Neuronal stem cell (in vitro differentiated cells): ENCODE measurements at regions not wholly inside any gene's neighbourhood (a gene's known extent, or its start where the extent isn't known, plus 50 kb on each side); places are given as distances from the start of the nearest gene placed in this dataset.
"Not testable (repeated sequence)": the region's sequence is repeated elsewhere in the genome, so short reads cannot be mapped to it uniquely, and the experiment has no call there.

ENCODE experiments used
- DNase-seq: peaks from one replicate; pipeline ENCODE4 v3.0.0-alpha.2; 2013; ENCODE audit warnings: low spot score
- H2AFZ ChIP-seq: one replicate; pipeline ENCODE4 v1.6.1; 2013; ENCODE audit warnings: mild to moderate bottlenecking, low read length, inconsistent platforms
- H2AK5ac ChIP-seq: 2 replicates; pipeline ENCODE4 v1.6.1; 2013; ENCODE audit warnings: low read depth, mild to moderate bottlenecking, inconsistent platforms, low read length, moderate library complexity, mixed read lengths
- H2BK120ac ChIP-seq: 2 replicates; pipeline ENCODE4 v1.6.1; 2013; ENCODE audit warnings: low read depth, mild to moderate bottlenecking, inconsistent platforms, low read length, moderate library complexity, mixed read lengths
- H2BK12ac ChIP-seq: one replicate; pipeline ENCODE4 v1.6.1; 2013; ENCODE audit warnings: low read length, inconsistent platforms
- H2BK15ac ChIP-seq: 2 replicates; pipeline ENCODE4 v1.6.1; 2013; ENCODE audit warnings: mild to moderate bottlenecking, low read length, inconsistent platforms, mixed read lengths
- H2BK5ac ChIP-seq: one replicate; pipeline ENCODE4 v1.6.1; 2013; ENCODE audit warnings: inconsistent platforms, mild to moderate bottlenecking, low read length, moderate library complexity
- H3K14ac ChIP-seq: one replicate; pipeline ENCODE4 v1.6.1; 2013; ENCODE audit warnings: low read length, inconsistent platforms
- H3K18ac ChIP-seq: 2 replicates; pipeline ENCODE4 v1.6.1; 2013; ENCODE audit warnings: low read length, inconsistent platforms
- H3K23ac ChIP-seq: 2 replicates; pipeline ENCODE4 v1.6.1; 2013; ENCODE audit warnings: low read depth, mild to moderate bottlenecking, mixed read lengths, low read length, inconsistent platforms; ENCODE audit not compliant: poor library complexity
- H3K27ac ChIP-seq: replicated peaks from 3 replicates; pipeline ENCODE4 v1.5.1; 2013; ENCODE audit warnings: low read length, inconsistent platforms
- H3K27me3 ChIP-seq, 3 experiments: 2 replicates each; pipeline ENCODE4 v1.6.1; 2013; ENCODE audit warnings: low read length in 3 of 3, mild to moderate bottlenecking in 2 of 3, inconsistent platforms in 1 of 3, low read depth in 1 of 3, mixed read lengths in 1 of 3, moderate library complexity in 1 of 3; ENCODE audit not compliant: control insufficient read depth in 3 of 3, insufficient read depth in 3 of 3
- H3K36me3 ChIP-seq, 2 donors: replicated peaks in 1 of 2; 2 replicates each; pipeline ENCODE4 v1.6.1; 2013; ENCODE audit warnings: low read length in 2 of 2; ENCODE audit not compliant: control insufficient read depth in 2 of 2, insufficient read depth in 2 of 2
- H3K4ac ChIP-seq: 2 replicates; pipeline ENCODE4 v1.6.1; 2013; ENCODE audit warnings: inconsistent platforms, mild to moderate bottlenecking, low read length, moderate library complexity
- H3K4me1 ChIP-seq, 2 donors: 1 replicate in 1 of 2; 2 replicates in 1 of 2; pipeline ENCODE4 v1.6.1; 2013; ENCODE audit warnings: low read length in 2 of 2, low read depth in 1 of 2; ENCODE audit not compliant: control insufficient read depth in 2 of 2, insufficient read depth in 1 of 2
- H3K4me2 ChIP-seq: one replicate; pipeline ENCODE4 v1.6.1; 2013; ENCODE audit warnings: mild to moderate bottlenecking, low read length, inconsistent platforms; ENCODE audit not compliant: insufficient read depth, poor library complexity, severe bottlenecking
- H3K4me3 ChIP-seq, 2 donors: 2 replicates each; pipeline ENCODE4 v1.5.1; 2013; ENCODE audit warnings: low read length in 2 of 2, mild to moderate bottlenecking in 2 of 2, inconsistent platforms in 1 of 2, moderate library complexity in 1 of 2
- H3K79me1 ChIP-seq: one replicate; pipeline ENCODE4 v1.6.1; 2013; ENCODE audit warnings: low read depth, mild to moderate bottlenecking, inconsistent platforms, low read length, moderate library complexity
- H3K9ac ChIP-seq: one replicate; pipeline ENCODE4 v1.6.1; 2013; ENCODE audit warnings: mild to moderate bottlenecking, low read depth, low read length, inconsistent platforms; ENCODE audit not compliant: poor library complexity
- H3K9me3 ChIP-seq, 2 donors: replicated peaks in 1 of 2; 2 replicates each; pipeline versions ENCODE3 to v1.6.1; 2013; ENCODE audit warnings: low read length in 2 of 2, mild to moderate bottlenecking in 2 of 2, inconsistent platforms in 1 of 2, low read depth in 1 of 2, mixed read lengths in 1 of 2, moderate library complexity in 1 of 2; ENCODE audit not compliant: control insufficient read depth in 2 of 2, insufficient read depth in 1 of 2
- H4K8ac ChIP-seq: one replicate; pipeline ENCODE4 v1.6.1; 2013; ENCODE audit warnings: low read depth, mild to moderate bottlenecking, inconsistent platforms, low read length, moderate library complexity
- H4K91ac ChIP-seq: one replicate; pipeline ENCODE4 v1.6.1; 2013; ENCODE audit warnings: low read length, low read depth, mild to moderate bottlenecking, inconsistent platforms; ENCODE audit not compliant: poor library complexity
- WGBS, 2 donors: extraction: QIAGEN DNeasy Blood & Tissue Kit; methylation state at CpG; one replicate each; pipeline ENCODE4 v1.1.7; 2013; ENCODE audit warnings: missing lambda C conversion rate in 2 of 2, mixed read lengths in 1 of 2; ENCODE audit not compliant: insufficient read length in 2 of 2, insufficient replicate concordance in 1 of 2; ENCODE audit errors: extremely low coverage in 2 of 2; 5-methylcytosine and 5-hydroxymethylcytosine counted together

DNA sequence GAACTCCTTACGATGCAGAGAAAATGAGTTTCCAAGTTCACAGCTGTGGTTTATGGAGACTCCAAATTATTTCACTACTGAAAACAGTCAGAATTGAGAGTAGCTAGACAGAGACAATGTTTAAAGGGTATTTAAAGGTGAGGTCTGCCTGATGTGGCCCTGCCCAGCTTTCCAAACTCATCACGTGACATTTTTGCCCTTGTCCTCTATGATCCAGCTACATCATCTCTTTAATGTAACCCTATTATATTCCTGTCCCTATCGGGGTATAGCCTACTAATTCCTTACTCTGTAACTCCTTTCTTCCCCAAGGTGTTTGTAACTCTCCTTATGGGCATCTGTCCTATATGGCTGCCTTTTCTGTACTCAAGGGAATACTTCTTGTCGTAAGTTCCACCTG is 297.2 kb downstream of the GRXCR1 start:
- Histone ChIP-seq H4K91ac (no peak overlapping the region), H4K8ac (no peak overlapping the region), H3K79me1 (no peaks in the 10 kb centered on the region), H3K14ac (no peak overlapping the region), H3K4ac (no peak overlapping the region), H2BK15ac (no peak overlapping the region), H2AFZ (no peak overlapping the region), H3K36me3 (no peaks in the 10 kb centered on the region), H2BK120ac (no peak overlapping the region), H2BK12ac (no peak overlapping the region), H3K27ac (no peak overlapping the region), H3K27me3 (no peaks in the 10 kb centered on the region), H3K9ac (no peak overlapping the region), H3K4me3 (no peak overlapping the region), H3K4me2 (no peak overlapping the region), H2BK5ac (no peak overlapping the region), H3K23ac (no peak overlapping the region), H2AK5ac (no peak overlapping the region), H3K9me3 (no peaks in the 10 kb centered on the region), H3K18ac (no peak overlapping the region), H3K4me1 (no peaks in the 10 kb centered on the region)
- no peak for DNase-seq
- no CpG with 5 or more reads among the region's 4 CpGs for WGBS, 2 donors

DNA sequence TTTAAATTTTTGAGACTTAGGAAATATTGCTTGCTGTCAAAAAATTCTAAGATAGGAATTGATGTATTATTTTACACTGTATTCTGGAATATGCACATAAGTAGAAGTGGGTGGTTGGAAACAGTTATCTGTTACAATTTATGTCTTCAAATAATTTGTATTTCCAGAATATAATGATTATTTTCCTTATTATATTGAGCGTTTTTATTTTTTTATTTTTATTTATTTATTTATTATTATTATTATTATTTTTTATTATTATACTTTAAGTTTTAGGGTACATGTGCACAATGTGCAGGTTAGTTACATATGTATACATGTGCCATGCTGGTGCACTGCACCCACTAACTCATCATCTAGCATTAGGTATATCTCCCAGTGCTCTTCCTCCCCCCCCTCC is 320.1 kb downstream of the GRXCR1 start:
- H2BK15ac ChIP-seq, H3K9ac ChIP-seq, H3K18ac ChIP-seq, H3K4me1 ChIP-seq, H3K27ac ChIP-seq, DNase-seq, H2BK12ac ChIP-seq, H2AK5ac ChIP-seq, H3K36me3 ChIP-seq, H3K27me3 ChIP-seq, H3K4ac ChIP-seq, H4K91ac ChIP-seq, H3K9me3 ChIP-seq, H3K4me2 ChIP-seq, H3K79me1 ChIP-seq, H2BK5ac ChIP-seq, H3K23ac ChIP-seq, H2BK120ac ChIP-seq, H3K4me3 ChIP-seq, H3K14ac ChIP-seq, H2AFZ ChIP-seq, H4K8ac ChIP-seq: not testable (repeated sequence)
- WGBS, 2 donors, result no CpG with 5 or more reads among the region's 1 CpG

DNA sequence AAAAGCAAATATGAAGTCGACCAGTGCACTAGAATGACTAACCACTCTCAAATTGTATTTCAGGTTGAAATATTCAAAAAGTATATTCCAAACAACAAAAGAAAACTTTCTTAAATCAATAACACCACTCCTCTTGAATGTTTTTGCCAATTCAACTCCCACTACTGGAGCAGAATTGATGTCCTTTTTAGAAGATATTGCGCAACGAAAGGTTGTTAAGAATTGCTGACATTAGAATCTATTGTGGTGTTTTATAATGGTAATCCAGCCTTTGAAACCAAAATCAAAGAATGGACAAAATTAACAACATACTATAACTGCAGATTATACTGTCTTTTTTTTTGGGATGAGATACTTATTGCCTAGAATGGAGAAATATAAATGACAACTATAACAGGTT is 331.3 kb downstream of the GRXCR1 start:
- WGBS, 2 donors, result no CpG with 5 or more reads among the region's 3 CpGs
- no peak for DNase-seq
- Histone ChIP-seq H3K9me3 (no peaks in the 10 kb centered on the region), H2BK5ac (no peak overlapping the region), H2BK12ac (no peak overlapping the region), H3K36me3 (no peaks in the 10 kb centered on the region), H3K4me3 (no peak overlapping the region), H4K91ac (no peak overlapping the region), H2AFZ (no peak overlapping the region), H3K14ac (no peak overlapping the region), H3K4me2 (no peak overlapping the region), H3K27me3 (no peaks in the 10 kb centered on the region), H3K27ac (no peak overlapping the region), H3K4me1 (no peaks in the 10 kb centered on the region), H3K18ac (no peak overlapping the region), H3K4ac (no peak overlapping the region), H3K23ac (no peak overlapping the region), H4K8ac (no peak overlapping the region), H3K79me1 (no peaks in the 10 kb centered on the region), H2BK15ac (no peak overlapping the region), H2AK5ac (no peak overlapping the region), H3K9ac (no peak overlapping the region), H2BK120ac (no peak overlapping the region)

DNA sequence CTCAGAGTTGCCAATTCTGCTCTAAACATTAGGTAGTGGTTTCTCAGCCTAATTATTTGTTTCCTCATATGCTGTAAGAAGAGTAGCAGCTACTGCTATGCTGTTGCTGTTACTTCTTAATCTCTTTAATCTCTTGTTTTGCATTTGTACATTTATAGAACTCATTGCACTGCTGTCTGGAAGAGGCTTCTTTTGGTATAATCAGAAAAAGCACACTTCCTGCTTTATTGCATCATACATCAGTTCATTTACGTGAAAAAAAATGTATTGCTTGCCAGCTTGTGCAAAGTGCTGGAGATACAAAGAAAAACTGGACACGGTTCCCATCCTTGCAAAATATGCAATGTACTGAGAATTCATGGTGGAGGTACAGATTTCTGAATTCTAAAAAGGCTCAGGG is 332.0 kb downstream of the GRXCR1 start:
- Histone ChIP-seq H3K9me3 (no peaks in the 10 kb centered on the region), H3K18ac (no peak overlapping the region), H3K36me3 (no peaks in the 10 kb centered on the region), H2BK12ac (no peak overlapping the region), H3K27ac (no peak overlapping the region), H3K4ac (no peak overlapping the region), H3K9ac (no peak overlapping the region), H3K27me3 (no peaks in the 10 kb centered on the region), H2AK5ac (no peak overlapping the region), H2BK120ac (no peak overlapping the region), H3K4me1 (no peaks in the 10 kb centered on the region), H3K23ac (no peak overlapping the region), H2BK5ac (no peak overlapping the region), H4K91ac (no peak overlapping the region), H4K8ac (no peak overlapping the region), H2AFZ (no peak overlapping the region), H3K14ac (no peak overlapping the region), H3K4me2 (no peak overlapping the region), H3K79me1 (no peaks in the 10 kb centered on the region), H2BK15ac (no peak overlapping the region), H3K4me3 (no peak overlapping the region)
- DNase-seq, result no peak
- WGBS, 2 donors, result no CpG with 5 or more reads among the region's 2 CpGs
